ENCODE measurements at regions not wholly inside any gene's neighbourhood (a gene's known extent, or its start where the extent isn't known, plus 50 kb on each side); places are given as distances from the start of the nearest gene placed in this dataset.
A peak's percentile ranks its signal among the peaks of the same experiment; 100 is the strongest.
"Not testable (repeated sequence)": the region's sequence is repeated elsewhere in the genome, so short reads cannot be mapped to it uniquely, and the experiment has no call there.

DNA sequence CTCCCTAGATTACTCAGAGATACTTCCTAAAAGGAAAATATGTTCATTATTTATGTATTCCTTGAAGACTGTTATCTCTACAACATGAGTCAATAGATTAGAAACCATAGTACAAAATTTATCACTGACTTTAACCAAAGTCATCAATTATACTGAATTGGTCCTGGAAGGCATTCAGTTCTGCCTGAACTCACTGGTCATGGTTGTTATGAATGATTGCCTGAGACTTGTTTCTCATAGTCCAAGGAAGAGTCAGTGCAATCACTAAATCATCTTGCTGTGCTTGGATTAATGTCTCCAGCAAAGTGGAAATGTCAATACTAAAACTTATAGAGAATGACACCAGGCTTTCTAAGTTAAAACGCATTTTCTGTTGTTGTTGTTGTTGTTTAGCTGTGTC, 878.6 kb upstream of the MANEA start:
- DNase-seq (ENCODE audit: low spot score) = no peak

DNA sequence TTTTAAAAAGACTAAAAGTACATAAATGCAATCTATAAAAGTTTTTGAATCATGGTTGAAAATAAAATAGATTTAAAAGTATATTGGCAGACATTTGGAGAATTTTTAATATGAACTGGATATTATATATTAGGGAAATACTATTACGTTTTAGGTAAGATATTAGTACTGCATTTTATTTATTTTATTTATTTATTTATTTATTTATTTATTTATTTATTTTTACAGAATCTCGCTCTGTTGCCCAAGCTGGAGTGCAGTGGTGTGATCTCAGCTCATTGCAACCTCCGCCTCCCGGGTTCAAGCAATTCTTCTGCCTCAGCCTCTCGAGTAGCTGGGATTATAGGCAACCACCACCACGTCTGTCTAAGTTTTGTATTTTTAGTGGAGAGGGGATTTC, 890.1 kb upstream of the MANEA start:
- DNase-seq (ENCODE audit: low spot score) = not testable (repeated sequence)

DNA sequence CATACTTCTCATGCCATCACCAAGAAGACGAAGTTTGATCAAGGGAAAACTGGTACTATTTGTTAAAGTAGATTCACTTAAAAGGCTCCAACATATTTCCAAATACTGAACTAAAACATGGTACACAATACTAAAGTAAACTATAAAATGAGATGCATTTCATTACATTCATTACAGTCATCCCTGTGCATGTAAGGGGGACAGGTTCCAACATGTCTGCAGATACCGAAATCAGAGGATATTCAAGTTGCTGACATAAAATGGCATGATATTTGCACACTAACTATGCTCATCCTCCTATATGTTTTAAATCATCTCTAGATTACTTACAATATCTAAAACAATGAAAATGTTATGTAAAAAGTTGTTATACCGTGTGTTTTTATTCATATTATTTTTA, 893.9 kb upstream of the MANEA start:
- no peak for DNase-seq (ENCODE audit: low spot score)

DNA sequence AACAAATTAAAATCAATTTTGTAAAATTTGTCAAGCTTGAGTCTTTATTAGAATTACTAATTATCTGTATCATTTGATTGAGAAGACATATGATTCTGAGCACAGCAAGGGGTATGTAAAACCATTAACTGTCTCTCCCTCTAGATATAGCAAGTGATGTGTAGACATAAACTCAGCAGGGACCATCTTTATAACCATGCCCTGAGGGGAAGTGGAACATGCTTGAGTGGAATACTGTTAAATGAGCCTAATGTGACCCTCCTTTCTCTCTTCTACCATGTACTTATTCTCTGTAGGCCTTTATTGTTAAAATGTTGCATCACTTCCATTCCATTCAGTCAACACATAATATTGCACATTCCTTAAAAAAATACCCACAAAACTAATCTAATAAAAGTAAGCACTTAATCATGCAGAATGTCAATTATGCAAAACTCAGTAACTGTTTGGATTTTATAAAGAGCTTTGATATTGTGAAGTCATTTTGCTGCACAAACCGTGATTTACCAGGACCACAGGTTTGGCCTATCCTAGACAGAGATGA, 896.6 kb upstream of the MANEA start:
- DNase-seq (ENCODE audit: low spot score) = no peak

DNA sequence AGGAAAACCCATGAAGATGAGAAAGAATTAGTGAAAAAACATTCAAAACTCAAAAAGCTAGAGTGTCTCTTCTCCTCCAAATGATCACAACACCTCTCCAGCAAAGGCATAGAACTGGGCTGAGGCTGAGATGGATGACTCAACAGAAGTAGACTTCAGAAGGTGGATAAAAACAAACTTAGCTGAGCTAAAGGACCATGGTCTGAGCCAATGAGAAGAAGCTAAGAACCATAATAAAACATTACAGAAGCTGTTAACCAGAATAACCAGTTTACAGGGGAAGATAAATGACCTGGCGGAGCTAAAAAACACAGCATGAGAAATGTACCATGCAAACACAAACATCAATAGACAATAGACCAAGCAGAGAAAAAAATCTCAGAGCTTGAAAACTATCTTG, 904.1 kb upstream of the MANEA start:
- DNase-seq (ENCODE audit: low spot score) = no peak

DNA sequence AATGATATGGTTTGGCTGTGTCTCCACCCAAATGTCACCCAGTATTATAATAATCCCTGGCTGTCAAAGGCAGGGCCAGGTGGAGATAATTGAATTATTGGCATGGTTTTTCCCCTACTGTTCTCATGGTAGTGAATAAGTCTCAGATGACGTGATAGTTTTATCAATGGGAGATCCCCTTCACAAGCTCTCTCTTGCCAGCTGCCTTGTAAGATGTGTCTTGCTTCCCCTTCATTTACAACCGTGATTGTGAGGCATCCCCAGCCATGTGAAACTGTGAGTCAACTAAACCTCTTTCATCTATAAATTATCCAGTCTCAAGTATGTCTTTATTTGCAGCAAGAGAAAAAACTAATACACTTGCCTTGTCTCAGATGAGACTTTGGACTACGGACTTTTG, 907.3 kb upstream of the MANEA start:
- DNase-seq (ENCODE audit: low spot score) = no peak

DNA sequence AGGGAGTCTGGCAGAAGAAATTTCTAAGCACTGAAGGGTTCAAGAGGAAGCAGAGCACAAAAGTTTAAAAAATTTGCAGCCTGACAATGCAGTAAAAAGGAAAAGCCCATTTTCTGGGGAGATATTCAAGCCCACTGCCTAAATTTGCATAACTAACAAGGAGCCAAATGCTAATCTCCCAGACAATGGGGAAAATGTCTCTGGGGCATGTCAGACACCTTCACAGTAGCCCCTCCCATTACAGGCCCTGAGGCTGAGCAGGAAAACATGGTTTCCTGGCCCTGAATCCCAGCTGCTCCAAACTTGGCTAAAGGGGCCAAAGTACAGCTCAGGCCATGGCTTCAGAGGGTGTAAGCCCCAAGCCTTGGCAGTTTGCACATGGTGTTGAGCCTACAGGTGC, 908.5 kb upstream of the MANEA start:
- DNase-seq (ENCODE audit: low spot score) = no peak

DNA sequence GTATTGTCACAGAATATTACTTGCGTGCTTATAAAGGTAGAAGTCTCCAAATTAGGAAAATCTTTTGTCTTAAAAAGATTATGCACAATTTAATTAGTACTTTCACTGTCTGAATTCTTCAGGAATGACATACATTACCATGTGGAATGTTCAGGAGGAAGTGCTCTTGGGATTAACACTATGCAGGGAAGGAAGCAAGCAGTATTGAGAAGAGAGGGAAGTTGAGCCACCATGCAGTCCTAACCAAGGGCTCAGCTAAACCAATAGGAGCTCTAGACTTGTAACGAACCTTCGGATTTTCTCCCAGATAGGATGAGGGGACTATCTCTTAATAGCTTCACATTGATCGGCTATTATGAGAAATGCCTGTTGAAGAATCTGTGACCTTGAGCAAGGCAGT, 918.4 kb upstream of the MANEA start:
- DNase-seq (ENCODE audit: low spot score) = no peak

DNA sequence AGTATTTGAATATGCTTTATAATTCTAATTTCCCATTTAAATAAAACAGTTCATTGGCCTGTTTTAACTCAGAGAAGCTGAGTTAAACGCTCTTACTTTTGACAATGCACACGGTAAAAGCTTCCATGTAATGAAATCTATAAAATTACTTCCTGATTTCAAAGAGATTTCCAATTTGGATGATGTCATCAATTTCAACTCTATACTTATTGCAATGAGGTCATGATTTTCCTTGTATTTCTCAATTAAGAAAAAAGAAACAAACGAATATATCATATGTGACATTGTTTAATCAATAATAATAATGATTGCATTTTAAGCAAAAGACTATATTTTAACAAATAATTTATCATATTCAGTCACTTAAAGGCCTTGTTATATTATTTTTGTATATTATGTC, 926.1 kb upstream of the MANEA start:
- no peak for DNase-seq (ENCODE audit: low spot score)

DNA sequence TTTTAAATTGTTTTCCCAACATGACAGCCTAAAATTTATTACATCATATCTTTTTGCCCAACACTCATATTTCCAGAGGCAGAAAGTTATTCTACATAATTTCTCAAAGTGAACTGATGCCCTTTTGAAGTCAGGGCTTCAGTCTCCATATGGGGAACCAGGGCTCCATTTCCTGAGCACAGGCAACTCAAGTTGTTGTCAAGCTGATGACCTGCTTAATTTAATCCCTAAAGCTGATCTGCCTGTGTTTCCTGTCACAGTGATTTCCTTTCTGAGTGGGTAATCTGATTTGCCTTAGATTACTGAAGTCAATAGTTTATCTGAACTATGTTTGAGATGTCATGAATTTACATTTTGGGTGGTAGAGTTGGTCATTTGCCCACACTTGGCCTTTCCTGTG, 932.1 kb upstream of the MANEA start:
- no peak for DNase-seq (ENCODE audit: low spot score)

DNA sequence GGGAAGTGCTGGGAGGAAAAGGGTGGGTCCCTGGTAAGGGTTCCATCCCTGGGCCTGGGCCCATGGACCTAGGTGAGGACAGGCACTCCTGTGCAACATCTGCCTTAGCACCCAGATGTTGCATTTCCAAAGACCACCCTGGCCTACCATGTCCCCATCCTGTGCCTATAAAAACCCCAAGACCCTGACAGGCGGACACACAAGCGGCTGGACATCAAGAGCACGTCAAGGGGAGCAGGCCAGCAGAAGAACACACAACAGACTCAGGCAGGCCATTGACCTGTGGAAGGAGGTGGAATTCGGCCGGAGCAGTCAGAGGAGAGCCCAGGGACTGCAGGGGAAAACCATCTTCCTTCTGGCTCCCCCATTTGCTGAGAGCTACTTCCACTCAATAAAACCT, 937.8 kb upstream of the MANEA start:
- DNase-seq (ENCODE audit: low spot score) = no peak

DNA sequence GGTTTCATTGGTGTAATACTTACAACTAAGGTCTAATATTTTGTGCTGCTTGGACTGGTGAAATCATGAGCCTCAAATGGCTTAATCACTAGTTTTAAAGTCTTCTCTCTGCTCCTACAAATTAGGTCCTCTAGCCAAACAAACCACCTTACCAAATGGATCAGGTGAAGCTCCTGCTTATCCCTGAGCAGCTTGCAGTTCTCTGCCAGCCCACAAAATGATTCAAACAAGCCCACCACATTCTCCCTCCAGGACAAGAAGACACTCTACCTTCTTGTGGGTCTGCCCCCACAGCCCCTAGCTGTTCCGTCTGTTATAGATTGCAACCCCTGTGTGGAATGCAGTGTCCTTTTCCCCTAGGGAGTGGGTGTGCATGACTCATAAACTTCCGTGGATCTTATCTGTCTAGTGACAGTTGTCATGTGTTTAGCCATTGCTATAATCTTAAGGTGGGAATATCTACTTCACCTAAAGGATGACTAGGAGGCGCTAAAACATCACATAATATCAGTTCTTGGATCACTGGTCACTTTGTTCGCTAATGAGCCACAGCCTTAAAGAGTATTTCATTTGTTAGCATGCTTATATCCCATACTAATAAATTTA, 940.5 kb upstream of the MANEA start:
- no peak for DNase-seq (ENCODE audit: low spot score)

DNA sequence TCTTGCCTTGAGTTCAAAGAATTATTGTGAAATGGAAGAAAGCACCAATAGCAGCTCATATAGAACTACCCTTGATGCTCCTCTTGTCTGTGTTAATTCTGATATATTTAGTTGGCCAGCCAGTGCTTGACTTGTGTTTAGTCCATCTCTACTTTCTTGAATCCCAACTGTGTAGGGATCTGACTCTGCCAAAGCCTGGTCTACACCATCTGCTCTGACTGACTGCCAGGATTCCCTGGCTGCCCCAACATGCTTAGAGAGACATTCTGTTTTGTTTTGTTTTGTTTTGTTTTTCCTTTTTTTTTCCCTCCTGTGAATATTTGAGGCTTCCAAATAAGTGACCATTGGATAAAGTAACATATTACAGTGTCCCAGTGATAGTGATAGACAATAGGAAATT, 953.7 kb upstream of the MANEA start:
- DNase-seq (ENCODE audit: low spot score) = peak; percentile 97

DNA sequence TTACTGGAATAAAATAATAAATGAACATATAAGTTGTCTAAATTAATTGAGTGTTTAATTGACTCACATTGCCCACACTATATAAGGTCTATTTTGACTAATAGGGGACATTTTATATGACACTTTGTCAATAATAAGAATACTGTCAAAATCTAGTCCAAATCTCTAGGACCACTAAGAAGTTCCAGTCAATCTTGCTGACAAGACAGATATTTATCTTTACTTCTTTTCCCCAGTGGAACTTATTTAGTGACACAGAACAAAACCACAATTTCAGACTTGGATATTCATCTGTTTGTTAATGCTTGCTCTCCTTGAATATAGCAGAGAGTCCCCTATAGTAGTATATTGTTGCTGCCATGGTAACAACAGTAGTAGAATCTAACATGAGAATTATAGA, 954.6 kb upstream of the MANEA start:
- no peak for DNase-seq (ENCODE audit: low spot score)

DNA sequence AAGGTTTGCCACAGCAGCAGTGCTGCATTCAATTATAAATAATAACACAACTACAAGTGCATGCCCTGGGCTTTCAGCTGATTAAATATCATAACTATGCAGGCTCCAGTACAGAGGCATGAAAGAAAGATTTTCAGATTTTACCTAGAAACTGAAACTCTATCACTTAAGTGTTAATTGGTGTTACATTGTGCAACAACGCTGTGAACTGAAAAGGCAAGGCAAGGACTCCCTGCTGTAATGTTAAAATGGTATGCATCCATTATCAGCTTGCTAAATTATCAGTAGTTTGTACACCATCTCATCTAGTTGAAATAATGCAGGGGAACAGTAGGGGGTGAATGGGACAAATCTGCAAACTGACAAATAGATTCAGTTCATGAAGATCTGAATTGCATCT, 976.7 kb upstream of the MANEA start:
- DNase-seq (ENCODE audit: low spot score) = no peak

DNA sequence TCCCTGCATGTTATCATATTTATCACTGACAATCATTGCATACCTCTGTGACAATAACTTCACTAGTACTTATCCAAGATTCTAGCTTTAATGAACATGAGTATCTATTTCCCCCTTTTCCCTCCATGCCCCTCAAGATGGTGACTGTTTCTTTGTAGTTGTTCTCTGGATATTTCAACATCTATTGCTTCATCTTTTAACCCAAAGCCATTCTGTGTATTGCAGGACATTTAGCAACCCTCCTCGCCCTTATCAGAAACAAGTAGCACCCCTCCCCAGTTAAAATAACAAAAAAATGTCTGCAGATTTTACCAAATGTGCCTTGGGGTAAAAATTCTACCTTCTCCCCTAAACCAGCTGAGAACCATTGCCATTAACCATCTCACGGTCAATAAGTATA, 979.8 kb upstream of the MANEA start:
- DNase-seq (ENCODE audit: low spot score) = no peak

DNA sequence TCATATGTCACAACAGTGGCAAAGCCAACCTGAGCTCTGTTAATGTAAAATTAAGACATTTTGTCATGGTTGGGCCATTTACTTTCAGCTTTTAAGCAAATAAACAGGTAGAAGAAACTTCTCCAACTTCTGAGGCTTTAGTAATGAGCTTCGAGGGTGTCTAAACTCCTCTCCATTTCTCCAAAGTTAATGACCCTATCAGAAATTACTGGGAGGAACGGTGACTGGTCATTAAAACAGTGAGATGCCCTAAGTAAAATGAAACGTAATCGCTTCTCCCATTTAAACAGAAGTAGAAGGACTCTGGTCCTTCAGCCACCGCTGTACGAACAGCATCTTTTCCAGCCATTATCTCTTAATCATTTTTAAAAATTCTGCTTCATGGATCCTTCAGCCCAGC, 986.9 kb upstream of the MANEA start:
- no peak for DNase-seq (ENCODE audit: low spot score)

DNA sequence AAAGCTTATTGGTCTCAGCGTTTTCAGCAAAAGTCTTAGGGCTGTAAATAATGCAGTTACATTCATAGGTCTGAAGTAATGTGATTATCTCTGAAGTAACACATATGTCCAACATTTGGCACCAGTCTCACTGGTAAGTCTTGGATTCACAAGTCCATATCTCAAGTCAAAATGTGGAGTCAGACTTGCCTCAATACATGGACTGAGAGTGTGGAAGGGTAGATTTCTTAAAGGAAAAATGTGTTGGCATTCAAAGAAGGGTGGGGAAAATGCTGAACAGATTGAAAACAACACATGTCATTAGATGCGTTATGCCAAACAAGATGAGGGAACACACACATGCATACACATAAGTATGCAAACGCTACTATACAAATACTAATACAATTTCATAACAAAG, 989.0 kb upstream of the MANEA start:
- DNase-seq (ENCODE audit: low spot score) = no peak

DNA sequence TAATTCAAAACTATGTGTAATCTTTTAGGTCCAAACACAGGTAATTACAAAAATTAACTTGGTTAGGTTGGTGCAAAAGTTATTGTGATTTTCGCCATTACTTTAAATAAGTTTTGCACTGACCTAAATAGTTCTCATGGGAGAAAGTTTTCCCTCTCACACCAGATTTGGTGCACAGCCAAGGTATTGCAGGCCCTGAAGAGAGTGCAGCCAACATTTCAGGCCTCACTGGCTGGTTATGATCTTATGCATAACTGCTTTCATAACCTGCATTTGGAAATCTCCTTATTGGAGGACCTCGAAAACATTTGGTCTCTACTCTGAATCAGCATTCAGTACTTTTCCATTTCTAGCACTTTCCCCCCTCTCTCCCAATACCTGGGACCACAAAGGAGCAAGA, 993.1 kb upstream of the MANEA start:
- no peak for DNase-seq (ENCODE audit: low spot score)

DNA sequence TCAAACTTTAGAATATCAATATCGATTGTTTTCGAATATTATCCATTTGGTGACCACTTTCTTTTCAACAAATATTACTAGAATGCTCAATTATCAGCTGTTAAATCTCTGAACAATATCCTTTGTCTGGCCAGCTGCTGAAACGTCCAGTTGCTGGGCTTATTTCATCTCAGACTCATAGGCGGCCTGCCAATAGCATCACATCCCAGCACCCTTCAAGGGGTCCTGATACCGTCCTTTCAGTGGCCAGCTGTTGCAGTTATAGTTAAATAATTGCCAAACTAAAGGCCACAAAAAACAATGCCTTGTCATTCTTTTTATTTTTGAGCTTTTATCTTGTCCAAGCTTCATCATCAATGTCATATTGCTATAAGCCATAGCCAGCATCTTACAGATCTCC, 1006.8 kb upstream of the MANEA start:
- no peak for DNase-seq (ENCODE audit: low spot score)

DNA sequence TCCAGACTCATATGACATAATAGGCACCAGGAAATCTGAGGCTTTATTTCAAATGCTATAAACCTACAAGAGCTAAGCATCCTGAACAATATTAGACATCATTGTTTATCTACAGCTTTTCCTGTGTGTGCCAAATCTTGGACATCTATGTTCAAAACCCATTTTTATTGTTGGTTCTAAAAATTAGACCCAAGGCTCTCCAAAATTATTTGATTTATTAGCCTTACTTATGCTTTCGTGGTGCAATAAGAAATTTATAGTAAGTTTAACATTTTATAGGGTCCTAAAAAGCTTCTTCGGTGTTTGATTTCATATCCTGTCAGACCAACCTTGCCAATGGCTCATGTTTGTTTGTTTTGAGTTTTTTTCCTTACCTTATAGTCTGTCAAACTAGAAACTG, 1014.5 kb upstream of the MANEA start:
- DNase-seq (ENCODE audit: low spot score) = no peak

DNA sequence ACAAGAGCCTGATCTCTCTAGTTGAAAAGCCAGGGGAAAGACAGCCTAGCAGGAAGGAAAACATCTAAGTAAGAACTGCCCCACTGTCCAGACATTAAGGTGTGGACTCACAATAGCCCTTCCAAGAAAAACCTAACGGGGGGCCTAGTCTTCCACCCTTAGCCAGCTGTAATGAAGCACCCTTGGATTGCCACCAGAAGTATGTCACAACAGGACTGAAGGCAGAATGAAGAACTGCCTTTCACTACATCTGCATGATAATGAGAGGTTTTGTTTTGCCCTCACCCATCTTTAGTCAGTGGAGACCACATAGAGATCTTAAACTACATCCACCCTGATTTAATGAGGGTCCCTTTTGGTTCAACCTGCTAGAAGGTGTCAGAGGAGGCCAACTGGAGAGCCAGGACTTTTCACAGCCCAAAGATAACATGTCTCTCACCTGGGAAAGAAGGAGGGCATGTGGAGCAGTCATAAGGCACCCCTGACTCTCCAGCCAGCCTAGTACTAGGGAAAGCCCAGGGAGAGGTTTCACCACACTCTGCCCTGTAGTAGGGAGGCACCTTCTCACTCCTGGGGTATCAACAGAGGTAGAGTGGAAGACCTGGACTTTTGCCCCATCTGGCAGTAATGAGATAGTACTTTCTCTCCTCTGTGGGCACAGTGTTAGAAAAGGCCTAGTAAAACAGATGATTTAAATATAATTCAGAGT, 1017.4 kb upstream of the MANEA start:
- DNase-seq (ENCODE audit: low spot score) = no peak

DNA sequence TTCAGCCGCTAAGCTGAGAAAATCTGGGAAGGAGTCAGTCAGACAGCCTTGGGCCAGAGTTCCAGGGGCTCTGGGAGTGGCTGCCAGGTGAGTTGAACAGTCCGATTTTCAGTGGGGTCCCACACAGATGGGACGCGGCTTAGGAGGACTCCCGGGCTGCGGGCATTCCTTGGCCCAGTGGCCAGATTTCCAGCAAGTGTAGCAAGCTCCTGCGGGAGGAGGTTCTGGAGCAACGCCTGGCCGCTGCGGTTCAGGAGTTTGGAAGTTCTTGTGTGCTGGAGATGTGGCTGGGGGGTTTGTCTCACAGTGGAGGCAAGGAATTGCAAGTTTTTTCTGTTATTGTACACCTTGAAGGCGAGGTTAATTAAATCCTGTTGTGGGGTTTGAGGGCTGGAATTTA, 1020.1 kb upstream of the MANEA start:
- DNase-seq (ENCODE audit: low spot score) = not testable (repeated sequence)

DNA sequence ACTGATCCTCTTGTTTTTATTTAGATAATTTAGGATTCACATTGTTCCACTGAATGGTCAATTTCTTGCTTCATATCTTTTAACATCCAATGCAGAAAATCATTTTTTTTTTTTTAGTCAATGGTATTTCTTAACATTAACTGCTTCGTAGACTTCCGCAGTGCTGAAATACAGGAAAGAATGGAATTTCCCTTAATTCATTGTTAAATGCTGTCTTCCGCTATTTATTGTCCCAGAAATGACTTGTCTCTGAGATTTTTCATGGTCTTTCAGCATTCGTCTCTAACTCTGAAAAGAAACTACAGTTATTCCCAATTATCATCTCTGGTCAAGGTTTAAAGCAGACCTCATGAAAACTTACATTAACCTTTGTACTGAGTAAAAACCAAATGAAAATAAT, 1029.1 kb upstream of the MANEA start:
- DNase-seq (ENCODE audit: low spot score) = no peak

Measured in cerebellar cortex (tissue), 1 donor.